Central memory CD8-positive, alpha-beta T cell (primary cell): ENCODE measurements at regions not wholly inside any gene's neighbourhood (a gene's known extent, or its start where the extent isn't known, plus 50 kb on each side); places are given as distances from the start of the nearest gene placed in this dataset.
"Not testable (repeated sequence)": the region's sequence is repeated elsewhere in the genome, so short reads cannot be mapped to it uniquely, and the experiment has no call there.

ENCODE experiments used
- ATAC-seq: fragments of 150-1000 bp; cut with Tn5 transposase; replicated peaks from 2 replicates; pipeline ENCODE4 v1.10.0; 2022; ENCODE audit warnings: mild to moderate bottlenecking, moderate FRiP score, moderate number of reproducible peaks; ENCODE audit not compliant: poor library complexity, severe bottlenecking; ENCODE audit errors: extremely low read depth
- DNase-seq, 2 donors: peaks; one replicate each; pipeline ENCODE4 v3.0.0; 2021; ENCODE audit warnings: low spot score in 2 of 2
- H3K27ac Mint-ChIP-seq: one replicate; pipeline ENCODE4 v1.8.0; 2022; ENCODE audit warnings: low read depth, mild to moderate bottlenecking, moderate library complexity, mixed read lengths
- H3K27me3 Mint-ChIP-seq: one replicate; pipeline ENCODE4 v1.8.0; 2022; ENCODE audit warnings: mixed read lengths
- H3K36me3 Mint-ChIP-seq: one replicate; pipeline ENCODE4 v1.8.0; 2022; ENCODE audit warnings: mild to moderate bottlenecking, moderate library complexity, mixed read lengths; ENCODE audit not compliant: insufficient read depth
- H3K4me1 Mint-ChIP-seq: one replicate; pipeline ENCODE4 v1.8.0; 2022; ENCODE audit warnings: mixed read lengths
- H3K4me3 Mint-ChIP-seq: one replicate; pipeline ENCODE4 v1.8.0; 2022; ENCODE audit warnings: mild to moderate bottlenecking, moderate library complexity, mixed read lengths
- H3K9me3 Mint-ChIP-seq: one replicate; pipeline ENCODE4 v1.8.0; 2022; ENCODE audit warnings: mixed read lengths

DNA sequence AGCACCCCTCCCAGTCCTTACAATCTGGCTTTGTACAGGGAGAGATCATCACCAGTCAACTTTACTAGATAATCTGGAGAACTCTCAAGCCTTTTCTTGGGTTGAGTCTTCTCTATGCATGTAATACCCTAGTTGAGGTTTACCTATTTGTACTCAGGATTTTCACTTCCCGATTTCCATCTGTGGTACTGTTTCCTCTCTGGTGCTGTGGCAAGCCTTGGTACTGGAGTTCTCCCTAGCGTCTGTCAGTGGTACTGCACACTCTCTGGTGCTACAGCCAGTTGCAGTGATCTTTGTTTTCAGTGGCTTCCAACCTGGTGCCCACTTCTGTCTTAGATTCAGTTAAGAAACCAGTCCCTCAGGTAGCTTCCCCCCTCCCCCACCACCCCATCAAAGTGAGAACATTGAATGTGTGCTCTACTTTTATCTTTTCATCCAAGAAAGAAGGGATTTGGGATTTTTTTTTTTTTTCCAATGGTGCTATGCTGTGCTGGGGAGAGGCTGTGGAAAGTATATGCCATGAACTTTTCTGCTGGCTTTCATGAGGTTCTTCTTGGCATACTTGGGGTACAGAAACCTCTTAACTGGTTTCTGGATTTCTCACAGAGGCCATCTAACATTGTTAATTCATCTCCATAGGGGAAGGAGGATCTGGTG lies 69.4 kb upstream of the EVL start:
- ATAC-seq (peak; percentile 62), DNase-seq (peak; percentile 27 to 34)
- no peaks in the 10 kb centered on the region for H3K27me3 Mint-ChIP-seq

GRCh38 chr14:99996951-99997571 lies 68.2 kb upstream of the EVL start:
- no peak overlapping the region for H3K4me3 Mint-ChIP-seq
- no peaks in the 10 kb centered on the region for H3K9me3 Mint-ChIP-seq
- H3K27ac Mint-ChIP-seq = no peak overlapping the region
- peaks cover 2% of the 10 kb centered on the region for H3K36me3 Mint-ChIP-seq
- H3K27me3 Mint-ChIP-seq = no peaks in the 10 kb centered on the region
- H3K4me1 Mint-ChIP-seq = no peaks in the 10 kb centered on the region
- DNase-seq = no peak
- ATAC-seq = no peak

More for the DNA sequence above, 69.4 kb upstream of the EVL start:
- Mint-ChIP-seq H3K4me3 (no peak overlapping the region), H3K4me1 (no peaks in the 10 kb centered on the region), H3K27ac (no peak overlapping the region), H3K36me3 (peaks cover 2% of the 10 kb centered on the region), H3K9me3 (no peaks in the 10 kb centered on the region)

- ATAC-seq, H3K36me3 Mint-ChIP-seq, H3K4me3 Mint-ChIP-seq, H3K27me3 Mint-ChIP-seq, H3K27ac Mint-ChIP-seq, H3K4me1 Mint-ChIP-seq, DNase-seq, H3K9me3 Mint-ChIP-seq: not testable (repeated sequence)
Observed at GRCh38 chr14:100000398-100000797, 64.8 kb upstream of the EVL start.

DNA sequence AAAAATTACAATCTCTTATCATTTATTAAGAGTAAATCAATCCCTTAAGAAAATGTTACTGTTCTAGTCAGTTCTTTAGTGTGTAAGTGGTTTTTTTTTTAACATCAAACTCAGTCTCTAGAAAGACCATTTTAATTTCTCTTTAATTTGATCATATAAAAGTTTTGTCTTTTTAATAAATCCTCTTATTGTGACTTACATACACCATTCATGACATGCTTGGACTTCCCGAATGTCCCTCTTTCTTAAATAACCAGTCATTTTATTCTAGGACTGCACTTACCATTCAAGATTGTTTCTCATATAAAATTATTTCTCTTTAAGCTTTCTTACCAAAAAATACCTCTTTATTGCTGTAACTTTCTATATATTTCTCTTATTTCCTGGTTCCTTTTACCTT lies 60.8 kb upstream of the EVL start:
- ATAC-seq (no peak), DNase-seq (no peak)
- Mint-ChIP-seq H3K27ac (no peak overlapping the region), H3K4me3 (no peak overlapping the region), H3K36me3 (no peaks in the 10 kb centered on the region), H3K4me1 (no peaks in the 10 kb centered on the region), H3K9me3 (no peaks in the 10 kb centered on the region), H3K27me3 (no peaks in the 10 kb centered on the region)

DNA sequence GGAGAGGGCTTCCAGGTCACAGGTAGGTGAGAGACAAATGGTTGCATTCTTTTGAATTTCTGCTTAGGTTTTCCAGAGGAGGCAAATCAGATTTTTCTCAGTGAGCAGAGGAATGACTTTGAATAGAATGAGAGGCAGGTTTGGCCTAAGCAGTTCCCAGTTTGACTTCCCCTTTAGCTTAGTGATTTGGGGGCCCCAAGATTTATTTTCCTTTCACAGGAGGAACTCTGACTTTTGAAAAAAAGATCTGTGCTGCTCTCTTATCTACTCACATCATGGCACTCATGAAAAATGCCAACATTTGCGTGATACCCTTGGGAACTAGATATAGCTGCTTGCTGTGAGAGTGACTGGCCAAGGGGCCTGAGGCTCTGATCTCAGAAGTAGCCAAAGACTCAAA lies 58.0 kb upstream of the EVL start:
- Mint-ChIP-seq H3K36me3 (no peaks in the 10 kb centered on the region), H3K27me3 (no peaks in the 10 kb centered on the region), H3K27ac (no peak overlapping the region), H3K9me3 (no peaks in the 10 kb centered on the region), H3K4me3 (no peak overlapping the region), H3K4me1 (peaks cover 7% of the 10 kb centered on the region)
- ATAC-seq (no peak), DNase-seq (no peak)

DNA sequence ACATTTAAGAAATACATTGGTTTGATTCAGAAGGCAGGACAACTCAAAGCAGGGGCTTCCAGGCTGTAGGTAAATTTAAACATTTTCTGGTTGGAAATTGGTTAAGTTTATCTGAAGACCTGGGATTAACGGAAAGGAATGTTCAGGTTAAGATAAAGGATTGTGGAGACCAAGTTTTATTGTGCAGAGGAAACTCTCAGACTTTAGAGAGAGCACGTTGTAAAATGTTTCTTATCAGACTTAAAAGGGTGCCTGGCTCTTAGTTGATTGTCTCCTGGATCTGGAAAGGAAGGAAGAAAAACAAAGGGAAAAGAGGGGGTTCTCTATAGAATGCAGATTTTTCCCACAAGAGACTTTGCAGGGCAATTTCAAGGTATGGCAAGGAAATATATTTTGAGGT lies 55.4 kb upstream of the EVL start:
- ATAC-seq, H3K9me3 Mint-ChIP-seq, H3K36me3 Mint-ChIP-seq, H3K4me3 Mint-ChIP-seq, DNase-seq, H3K27me3 Mint-ChIP-seq: not testable (repeated sequence)
- H3K4me1 Mint-ChIP-seq = peaks cover 13% of the 10 kb centered on the region
- peak overlapping the region; percentile 9 for H3K27ac Mint-ChIP-seq

DNA sequence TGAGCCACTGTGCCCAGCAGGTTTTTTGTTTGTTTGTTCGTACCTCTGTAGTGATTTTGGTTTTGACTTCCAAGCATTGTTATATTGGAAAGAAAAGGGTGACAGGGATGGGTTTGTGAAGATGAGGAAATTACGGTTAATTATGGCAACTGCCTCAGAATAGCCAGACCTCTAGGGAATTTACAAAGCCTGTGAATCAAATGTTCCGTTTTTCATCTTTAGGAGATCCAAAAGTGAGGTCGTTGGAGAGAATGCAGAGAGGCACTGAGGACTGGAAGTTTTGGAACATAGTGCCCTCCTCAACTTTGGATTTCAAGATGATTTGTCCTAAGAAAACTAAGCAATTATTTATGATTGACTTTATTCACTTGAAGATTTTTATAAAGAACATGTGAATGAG lies 54.5 kb upstream of the EVL start:
- H3K27ac Mint-ChIP-seq = no peak overlapping the region
- no peak overlapping the region for H3K4me3 Mint-ChIP-seq
- no peaks in the 10 kb centered on the region for H3K36me3 Mint-ChIP-seq
- no peak for DNase-seq
- H3K27me3 Mint-ChIP-seq = no peaks in the 10 kb centered on the region
- no peaks in the 10 kb centered on the region for H3K9me3 Mint-ChIP-seq
- peaks cover 13% of the 10 kb centered on the region for H3K4me1 Mint-ChIP-seq
- ATAC-seq = no peak

GRCh38 chr14:100011628-100012325 lies 53.4 kb upstream of the EVL start:
- H3K9me3 Mint-ChIP-seq = no peaks in the 10 kb centered on the region

DNA sequence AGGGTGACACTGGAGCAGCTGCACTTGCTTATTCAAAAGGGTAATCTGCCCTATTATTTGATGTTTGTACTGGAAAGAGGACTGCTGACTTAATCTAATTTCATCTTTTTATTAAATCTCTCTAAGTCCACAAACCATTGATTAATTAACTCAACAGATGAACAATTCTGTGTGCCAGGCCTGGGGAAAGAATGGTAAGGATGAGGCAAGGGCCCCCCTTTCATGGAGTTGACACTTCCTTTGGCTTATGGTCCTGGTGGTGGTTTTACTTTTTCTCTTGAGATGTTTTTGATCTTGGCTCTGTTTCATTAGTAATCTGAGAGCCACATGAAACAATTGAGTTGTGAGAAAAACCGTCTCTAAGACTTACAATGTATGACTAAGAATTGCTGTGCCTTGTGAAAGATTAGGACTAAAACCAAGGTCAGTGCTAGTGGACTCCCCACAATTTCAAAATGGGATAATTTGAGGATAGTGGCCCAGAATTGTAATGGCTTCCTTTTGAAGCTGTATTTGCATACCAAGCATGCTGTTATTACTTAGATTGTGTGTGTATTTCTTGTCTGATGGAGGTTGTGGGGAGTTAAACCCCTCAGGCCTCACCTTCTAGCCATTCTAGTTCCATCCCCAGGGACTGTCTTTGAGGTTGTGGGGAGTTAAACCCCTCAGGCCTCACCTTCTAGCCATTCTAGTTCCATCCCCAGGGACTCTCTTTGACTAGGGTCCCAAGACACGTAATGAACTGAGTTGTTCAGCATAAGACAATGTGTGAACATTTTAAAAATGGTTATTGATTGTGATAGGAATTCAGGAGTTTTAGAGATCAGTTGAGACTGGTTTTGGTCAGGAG lies 52.5 kb upstream of the EVL start:
- ATAC-seq (no peak), DNase-seq (no peak)
- Mint-ChIP-seq H3K27me3 (no peaks in the 10 kb centered on the region), H3K4me1 (peaks cover 13% of the 10 kb centered on the region), H3K4me3 (no peak overlapping the region), H3K36me3 (no peaks in the 10 kb centered on the region), H3K9me3 (no peaks in the 10 kb centered on the region), H3K27ac (no peak overlapping the region)

More at GRCh38 chr14:100011628-100012325, 53.4 kb upstream of the EVL start:
- DNase-seq (no peak), ATAC-seq (no peak)
- no peak overlapping the region for H3K4me3 Mint-ChIP-seq
- H3K27ac Mint-ChIP-seq = no peak overlapping the region
- no peaks in the 10 kb centered on the region for H3K36me3 Mint-ChIP-seq
- peaks cover 13% of the 10 kb centered on the region for H3K4me1 Mint-ChIP-seq
- H3K27me3 Mint-ChIP-seq = no peaks in the 10 kb centered on the region

GRCh38 chr14:100015251-100015655 lies 50.0 kb upstream of the EVL start:
- no peaks in the 10 kb centered on the region for H3K36me3 Mint-ChIP-seq
- no peaks in the 10 kb centered on the region for H3K27me3 Mint-ChIP-seq
- DNase-seq = no peak
- H3K4me1 Mint-ChIP-seq = peaks cover 7% of the 10 kb centered on the region
- no peak overlapping the region for H3K27ac Mint-ChIP-seq
- ATAC-seq = no peak
- no peaks in the 10 kb centered on the region for H3K9me3 Mint-ChIP-seq
- no peak overlapping the region for H3K4me3 Mint-ChIP-seq
